ENCODE measurements at regions not wholly inside any gene's neighbourhood (a gene's known extent, or its start where the extent isn't known, plus 50 kb on each side); places are given as distances from the start of the nearest gene placed in this dataset.

DNA sequence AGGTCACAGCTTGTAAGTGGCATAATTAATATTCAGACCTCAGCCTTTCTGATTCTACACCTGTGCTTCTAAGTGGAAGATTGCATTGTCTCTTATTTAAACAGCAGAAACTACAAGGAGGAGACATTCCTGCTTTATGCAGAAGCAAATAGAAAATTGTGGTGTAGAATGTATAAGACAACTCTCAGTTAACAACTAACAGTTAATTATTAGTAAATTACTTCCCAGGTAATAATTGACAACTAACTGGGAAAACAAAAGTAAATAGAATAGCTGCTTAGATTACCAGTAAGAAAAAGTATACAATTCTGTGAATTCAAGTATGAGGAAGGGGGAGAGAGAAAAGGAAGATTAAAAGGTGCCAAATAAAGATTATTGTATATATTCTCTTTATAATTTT lies 1210.5 kb upstream of the GYPC start:
- TF ChIP-seq CTCF (conservative IDR thresholded peaks at IDR 0.05; ENCODE audit: low read depth, low read length) = no peak
- no peak for TF ChIP-seq EZH2phosphoT487 (IDR thresholded peaks at IDR 0.05; ENCODE audit: borderline replicate concordance, low read length)
- TF ChIP-seq EZH2 (IDR thresholded peaks at IDR 0.05; ENCODE audit: low read length, unreplicated experiment) = no peak
